Neural progenitor cell (in vitro differentiated cells): ENCODE measurements at regions not wholly inside any gene's neighbourhood (a gene's known extent, or its start where the extent isn't known, plus 50 kb on each side); places are given as distances from the start of the nearest gene placed in this dataset.

Experiments used
- CTCF ChIP-seq: fragments of 200-600 bp; sonication (generic); IDR thresholded peaks from 2 replicates; pipeline ENCODE4 v1.5.1; 2017; ENCODE audit warnings: antibody characterized with exemption, mild to moderate bottlenecking
- EZH2phosphoT487 ChIP-seq: fragments of 200-600 bp; sonication (generic); IDR thresholded peaks from 2 replicates; pipeline ENCODE4 v1.6.1; 2017; ENCODE audit warnings: antibody characterized with exemption

GRCh38 chr7:34242391-34242790 is 337.1 kb downstream of the BMPER start:
- TF ChIP-seq CTCF (no peak), EZH2phosphoT487 (no peak)
